ENCODE measurements at regions not wholly inside any gene's neighbourhood (a gene's known extent, or its start where the extent isn't known, plus 50 kb on each side); places are given as distances from the start of the nearest gene placed in this dataset.

- no peak for TF ChIP-seq EZH2 (IDR thresholded peaks at IDR 0.05; ENCODE audit: low read depth)
- TF ChIP-seq, protein P1, sequence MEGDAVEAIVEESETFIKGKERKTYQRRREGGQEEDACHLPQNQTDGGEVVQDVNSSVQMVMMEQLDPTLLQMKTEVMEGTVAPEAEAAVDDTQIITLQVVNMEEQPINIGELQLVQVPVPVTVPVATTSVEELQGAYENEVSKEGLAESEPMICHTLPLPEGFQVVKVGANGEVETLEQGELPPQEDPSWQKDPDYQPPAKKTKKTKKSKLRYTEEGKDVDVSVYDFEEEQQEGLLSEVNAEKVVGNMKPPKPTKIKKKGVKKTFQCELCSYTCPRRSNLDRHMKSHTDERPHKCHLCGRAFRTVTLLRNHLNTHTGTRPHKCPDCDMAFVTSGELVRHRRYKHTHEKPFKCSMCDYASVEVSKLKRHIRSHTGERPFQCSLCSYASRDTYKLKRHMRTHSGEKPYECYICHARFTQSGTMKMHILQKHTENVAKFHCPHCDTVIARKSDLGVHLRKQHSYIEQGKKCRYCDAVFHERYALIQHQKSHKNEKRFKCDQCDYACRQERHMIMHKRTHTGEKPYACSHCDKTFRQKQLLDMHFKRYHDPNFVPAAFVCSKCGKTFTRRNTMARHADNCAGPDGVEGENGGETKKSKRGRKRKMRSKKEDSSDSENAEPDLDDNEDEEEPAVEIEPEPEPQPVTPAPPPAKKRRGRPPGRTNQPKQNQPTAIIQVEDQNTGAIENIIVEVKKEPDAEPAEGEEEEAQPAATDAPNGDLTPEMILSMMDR (conservative IDR thresholded peaks at IDR 0.05), result no peak
Observed at GRCh38 chr4:122246551-122246950, 94.4 kb downstream of the BLTP1 start.

Data from PC-9 (cell line).